ENCODE measurements at regions not wholly inside any gene's neighbourhood (a gene's known extent, or its start where the extent isn't known, plus 50 kb on each side); places are given as distances from the start of the nearest gene placed in this dataset.

GRCh38 chr18:45227001-45227742 is 388.1 kb upstream of the SLC14A2 start:
- no peaks in the 10 kb centered on the region for H3K36me3 ChIP-seq (replicated peaks in 1 of 2; ENCODE audit: control insufficient read depth in 1 of 2, insufficient read depth in 2 of 2, low read length in 2 of 2)
- H3K9ac ChIP-seq (ENCODE audit: insufficient read depth, low read length, poor library complexity, severe bottlenecking) = no peak overlapping the region
- H3K9me3 Mint-ChIP-seq = peaks cover under 1 to 8% (median 3%) of the 10 kb centered on the region in 7 donors
- peaks cover 0 to 3% of the 10 kb centered on the region in 2 donors for H3K4me1 ChIP-seq (ENCODE audit: control insufficient read depth in 1 of 2, insufficient read depth in 2 of 2, low read length in 2 of 2)
- H2AFZ ChIP-seq (ENCODE audit: insufficient read depth, low read depth, low read length, poor library complexity, severe bottlenecking) = no peak overlapping the region
- no peak overlapping the region for H3K27ac ChIP-seq (ENCODE audit: low read depth in 1 of 2, low read length in 2 of 2)
- intact Hi-C loops (cut with micrococcal nuclease) = no loop called here
- no peak for DNase-seq
- no peak overlapping the region for H3K4me2 ChIP-seq (replicated peaks; ENCODE audit: extremely low read depth, low read length, poor library complexity, severe bottlenecking)
- peaks cover 6% of the 10 kb centered on the region for H3K4me1 Mint-ChIP-seq
- no peak overlapping the region for H3K27ac Mint-ChIP-seq
- H3K27me3 ChIP-seq (ENCODE audit: control insufficient read depth in 2 of 2, insufficient read depth in 2 of 2, low read length in 2 of 2) = no peaks in the 10 kb centered on the region
- TF ChIP-seq CTCF (IDR thresholded peaks at IDR 0.05) = no peak
- peaks cover 0 to 3% (median 2%) of the 10 kb centered on the region in 3 donors for H3K27me3 Mint-ChIP-seq (ENCODE audit: low read depth in 3 of 3)
- no peaks in the 10 kb centered on the region for H3K36me3 Mint-ChIP-seq
- no peak overlapping the region for H3K4me3 Mint-ChIP-seq
- no peak overlapping the region for H3K4me3 ChIP-seq (replicated peaks in 1 of 3; ENCODE audit: low read depth in 2 of 3, low read length in 3 of 3)
- H3K9me3 ChIP-seq (replicated peaks in 1 of 2; ENCODE audit: control insufficient read depth in 1 of 2, insufficient read depth in 1 of 2, low read length in 2 of 2) = no peaks in the 10 kb centered on the region
- no peaks in the 10 kb centered on the region for H3K79me2 ChIP-seq (ENCODE audit: insufficient read depth, low read length)
- no peaks in the 10 kb centered on the region for H4K20me1 ChIP-seq (ENCODE audit: insufficient read depth, low read length)
- no CpG with 5 or more reads among the region's 1 CpG for WGBS (ENCODE audit: insufficient coverage)

DNA sequence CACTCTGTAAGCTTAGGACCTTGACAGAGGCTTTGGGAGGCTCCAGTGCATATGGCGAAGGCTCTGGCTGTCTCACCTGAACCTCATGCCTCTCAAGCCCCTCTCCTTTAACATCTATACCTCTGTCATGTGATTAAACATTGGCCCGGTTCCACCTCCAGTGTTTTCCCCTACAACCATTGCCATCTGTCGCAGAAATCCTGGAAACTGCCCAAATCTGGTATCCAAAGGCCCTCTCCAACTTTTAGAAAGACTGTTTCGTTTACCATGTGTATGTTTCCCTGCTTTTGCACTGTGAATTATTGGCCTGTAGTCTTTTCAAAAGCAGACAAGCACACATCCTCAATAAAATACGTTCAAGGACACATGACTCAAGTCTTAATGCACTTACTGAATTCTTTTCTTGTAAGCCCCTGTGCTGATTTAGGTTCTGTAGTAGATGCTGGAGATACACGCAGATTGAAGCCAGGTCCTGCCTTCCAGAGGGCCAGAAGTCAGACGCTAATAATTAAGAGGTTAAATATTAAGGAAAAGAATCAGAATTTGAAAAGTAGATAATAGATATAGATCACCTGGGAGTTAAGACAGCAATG is 386.4 kb upstream of the SLC14A2 start:
- Histone ChIP-seq H4K20me1 (ENCODE audit: insufficient read depth, low read length) (no peaks in the 10 kb centered on the region), H3K36me3 (replicated peaks in 1 of 2; ENCODE audit: control insufficient read depth in 1 of 2, insufficient read depth in 2 of 2, low read length in 2 of 2) (no peaks in the 10 kb centered on the region), H3K27me3 (ENCODE audit: control insufficient read depth in 2 of 2, insufficient read depth in 2 of 2, low read length in 2 of 2) (no peaks in the 10 kb centered on the region), H3K79me2 (ENCODE audit: insufficient read depth, low read length) (no peaks in the 10 kb centered on the region), H3K27ac (ENCODE audit: low read depth in 1 of 2, low read length in 2 of 2) (no peak overlapping the region), H2AFZ (ENCODE audit: insufficient read depth, low read depth, low read length, poor library complexity, severe bottlenecking) (no peak overlapping the region), H3K9me3 (replicated peaks in 1 of 2; ENCODE audit: control insufficient read depth in 1 of 2, insufficient read depth in 1 of 2, low read length in 2 of 2) (no peaks in the 10 kb centered on the region), H3K9ac (ENCODE audit: insufficient read depth, low read length, poor library complexity, severe bottlenecking) (no peak overlapping the region), H3K4me1 (ENCODE audit: control insufficient read depth in 1 of 2, insufficient read depth in 2 of 2, low read length in 2 of 2) (peaks cover 0 to 3% of the 10 kb centered on the region in 2 donors), H3K4me3 (replicated peaks in 1 of 3; ENCODE audit: low read depth in 2 of 3, low read length in 3 of 3) (no peak overlapping the region), H3K4me2 (replicated peaks; ENCODE audit: extremely low read depth, low read length, poor library complexity, severe bottlenecking) (no peak overlapping the region)
- Mint-ChIP-seq H3K4me3 (no peak overlapping the region), H3K36me3 (no peaks in the 10 kb centered on the region), H3K4me1 (peaks cover 8% of the 10 kb centered on the region), H3K27ac (no peak overlapping the region), H3K9me3 (peaks cover 1 to 9% (median 4%) of the 10 kb centered on the region in 7 donors), H3K27me3 (ENCODE audit: low read depth in 3 of 3) (peaks cover 0 to 3% (median 0%) of the 10 kb centered on the region in 3 donors)
- intact Hi-C loops (cut with micrococcal nuclease) = no loop called here
- no peak for TF ChIP-seq CTCF (IDR thresholded peaks at IDR 0.05)
- no peak for DNase-seq
- WGBS (ENCODE audit: insufficient coverage) = 92% methylated on average over 5 of the region's 7 CpGs
